Kidney tubule cell (primary cell): ENCODE measurements at regions not wholly inside any gene's neighbourhood (a gene's known extent, or its start where the extent isn't known, plus 50 kb on each side); places are given as distances from the start of the nearest gene placed in this dataset.

ENCODE experiments used
- DNase-seq: peaks from one replicate; pipeline ENCODE4 v3.0.0-alpha.2; 2018; ENCODE audit warnings: low spot score

DNA sequence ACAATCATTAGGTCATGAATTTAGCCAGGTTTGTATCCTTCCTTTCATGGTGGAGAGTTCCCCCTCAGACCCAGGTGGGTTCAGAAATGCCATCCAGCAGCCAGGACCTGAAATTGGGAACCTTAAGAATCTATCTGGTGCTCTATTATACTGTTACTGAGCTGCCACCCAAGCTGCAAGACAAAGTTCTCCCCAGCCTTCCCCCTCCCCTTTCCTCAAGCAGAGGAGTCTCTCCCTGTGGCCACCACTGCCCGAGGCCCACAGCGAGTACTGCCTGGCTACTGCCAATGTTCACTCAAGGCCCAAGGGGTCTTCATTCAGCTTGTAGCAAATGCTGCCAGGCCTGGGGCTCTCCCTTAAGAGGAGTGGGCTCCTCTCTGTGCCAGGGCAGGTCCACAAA, 133.8 kb downstream of the TMEM38B start:
- no peak for DNase-seq

DNA sequence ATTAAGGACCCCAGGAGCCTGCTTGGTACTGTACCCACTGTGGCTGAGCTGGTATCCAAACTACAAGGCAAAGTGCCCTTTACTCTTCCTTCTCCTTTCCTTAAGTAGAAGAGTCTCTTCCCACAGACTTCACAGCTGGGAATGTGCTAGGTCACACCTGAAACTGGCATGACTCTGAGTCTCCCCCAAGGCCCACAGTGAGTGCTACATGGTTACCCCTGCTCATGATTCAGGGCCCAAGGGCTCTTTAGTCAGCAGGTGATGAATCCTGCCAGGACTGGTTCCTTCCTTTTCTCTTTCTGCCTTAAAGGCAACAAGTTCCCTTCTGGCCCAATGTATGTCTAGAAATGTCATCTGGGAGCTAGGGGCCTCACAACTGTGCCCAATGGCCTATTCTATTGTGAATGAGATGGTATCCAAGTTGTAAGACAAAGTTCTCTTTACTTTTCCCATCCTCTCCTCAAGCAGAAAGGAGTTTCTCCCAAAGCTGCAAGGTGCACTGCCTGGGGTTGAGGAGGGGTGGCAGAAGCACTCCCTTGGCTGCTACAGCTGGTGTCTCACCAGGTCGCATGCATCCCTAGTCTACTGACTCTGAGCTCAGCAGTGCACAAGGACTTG, 134.4 kb downstream of the TMEM38B start:
- DNase-seq: peak; percentile 61

DNA sequence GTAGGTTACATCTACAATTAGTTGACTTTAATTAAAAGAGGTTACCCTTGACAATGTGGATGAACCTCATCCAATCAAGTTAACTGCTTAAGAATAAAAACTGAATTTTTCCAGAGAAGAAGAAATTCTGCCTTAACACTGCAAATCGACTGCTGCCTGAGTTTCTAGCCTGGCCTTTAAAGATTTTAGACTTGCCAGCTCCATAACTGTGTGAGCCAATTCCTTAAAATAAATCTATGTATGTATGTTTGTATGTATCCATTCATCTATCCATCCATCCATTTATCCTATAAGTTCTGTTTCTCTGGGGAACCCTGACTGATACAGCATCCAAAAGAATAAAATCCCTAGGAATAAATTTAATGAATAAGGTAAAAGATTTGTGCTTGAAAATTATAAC, 136.1 kb downstream of the TMEM38B start:
- no peak for DNase-seq

DNA sequence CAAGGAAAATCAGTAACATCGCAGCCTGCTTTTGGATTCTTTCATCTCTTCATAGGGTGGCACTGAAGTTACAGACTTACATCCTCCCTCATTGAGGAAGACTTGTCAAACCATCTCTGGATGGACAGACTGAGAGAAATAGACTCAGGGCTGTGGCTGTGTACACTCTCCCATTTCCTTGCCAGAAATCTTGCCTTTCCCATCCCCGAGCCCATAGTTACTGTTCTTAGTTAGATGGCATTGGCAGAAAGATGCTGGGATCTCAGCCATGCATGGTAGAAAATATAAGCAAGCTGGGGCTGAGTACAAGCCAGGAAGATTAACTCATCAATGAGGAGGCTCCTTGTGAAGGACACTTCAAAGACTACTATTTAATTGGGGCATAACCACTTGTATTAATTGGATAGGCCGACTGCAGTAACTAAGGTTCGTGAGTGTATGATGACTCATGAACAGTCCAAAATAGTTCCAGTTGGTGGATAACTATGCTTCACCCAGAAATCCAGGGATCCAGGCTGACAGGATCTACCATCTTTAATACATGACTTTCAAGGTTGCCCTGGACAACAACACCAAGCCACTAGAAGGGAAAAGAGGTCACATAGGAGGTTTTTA, 137.9 kb downstream of the TMEM38B start:
- DNase-seq: peak; percentile 2

DNA sequence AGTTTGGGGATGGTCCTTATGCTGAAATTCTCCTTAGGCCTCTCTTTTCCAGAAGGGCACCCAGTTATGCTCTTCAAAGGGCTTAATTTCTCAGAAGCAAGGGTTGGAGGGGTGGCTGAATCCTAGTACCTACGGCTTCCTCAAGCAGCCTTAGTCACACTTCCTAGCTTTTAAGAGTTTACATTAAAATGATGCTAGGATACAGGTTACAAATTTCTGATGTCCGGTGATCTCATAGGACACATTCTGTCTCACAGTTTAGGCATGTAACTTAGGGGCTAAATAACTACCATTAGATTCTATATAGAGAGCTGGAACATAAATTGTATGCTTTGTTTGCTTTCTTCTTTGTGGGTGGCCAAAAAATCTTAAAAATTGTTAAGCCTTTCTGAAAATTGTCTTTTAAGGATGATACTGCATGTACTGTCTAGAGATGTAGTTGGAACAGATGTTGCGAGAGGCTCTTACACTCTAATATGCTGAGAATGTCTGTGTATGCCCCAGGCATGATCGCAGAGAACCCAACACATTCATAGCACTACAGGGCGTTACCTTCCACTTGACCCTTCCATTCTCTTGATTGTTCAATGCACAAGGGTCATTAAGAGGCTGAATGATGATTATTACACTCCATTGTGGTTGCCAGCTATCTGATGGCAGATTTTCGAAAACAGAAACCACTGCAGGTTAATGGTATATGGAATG, 139.1 kb downstream of the TMEM38B start:
- no peak for DNase-seq

DNA sequence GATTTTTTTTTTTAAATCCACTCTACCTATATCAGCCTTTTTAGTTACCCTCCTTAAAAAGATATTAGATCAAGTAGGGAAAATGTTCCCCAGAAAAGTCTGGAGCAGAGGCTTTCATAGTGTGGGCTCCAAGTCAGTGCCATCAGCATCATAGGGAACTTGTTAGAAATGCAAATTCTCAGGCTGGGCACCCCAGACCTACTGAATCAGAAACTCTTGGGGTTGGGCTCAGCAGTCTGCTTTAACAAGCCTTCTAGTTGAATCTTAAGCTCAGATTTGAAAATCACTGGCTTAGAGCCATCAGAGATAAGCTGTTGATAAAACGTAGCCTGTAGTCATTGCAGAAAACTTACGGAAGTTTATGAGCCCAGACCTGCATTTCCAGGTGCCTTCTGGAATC, 140.1 kb downstream of the TMEM38B start:
- no peak for DNase-seq

DNA sequence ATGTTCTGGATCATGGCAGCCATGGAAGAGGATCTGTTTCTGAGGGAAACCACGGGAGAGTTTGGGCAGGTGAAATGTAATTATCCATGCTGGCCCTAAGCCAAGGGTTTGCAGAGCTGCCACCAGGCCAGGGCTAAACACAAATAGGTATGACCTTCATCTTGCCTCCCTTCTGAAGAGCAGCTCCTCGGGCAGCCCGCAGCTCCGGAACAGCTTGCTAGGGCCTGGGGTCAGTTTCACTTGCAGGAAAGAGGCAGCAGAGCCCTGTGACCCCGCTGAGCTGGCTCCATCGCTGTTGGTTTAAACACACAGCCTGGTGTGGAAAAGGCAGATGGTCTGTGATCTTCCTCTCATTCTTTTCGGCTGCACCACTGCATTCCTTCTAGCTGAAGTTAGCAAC, 141.4 kb downstream of the TMEM38B start:
- DNase-seq: no peak

DNA sequence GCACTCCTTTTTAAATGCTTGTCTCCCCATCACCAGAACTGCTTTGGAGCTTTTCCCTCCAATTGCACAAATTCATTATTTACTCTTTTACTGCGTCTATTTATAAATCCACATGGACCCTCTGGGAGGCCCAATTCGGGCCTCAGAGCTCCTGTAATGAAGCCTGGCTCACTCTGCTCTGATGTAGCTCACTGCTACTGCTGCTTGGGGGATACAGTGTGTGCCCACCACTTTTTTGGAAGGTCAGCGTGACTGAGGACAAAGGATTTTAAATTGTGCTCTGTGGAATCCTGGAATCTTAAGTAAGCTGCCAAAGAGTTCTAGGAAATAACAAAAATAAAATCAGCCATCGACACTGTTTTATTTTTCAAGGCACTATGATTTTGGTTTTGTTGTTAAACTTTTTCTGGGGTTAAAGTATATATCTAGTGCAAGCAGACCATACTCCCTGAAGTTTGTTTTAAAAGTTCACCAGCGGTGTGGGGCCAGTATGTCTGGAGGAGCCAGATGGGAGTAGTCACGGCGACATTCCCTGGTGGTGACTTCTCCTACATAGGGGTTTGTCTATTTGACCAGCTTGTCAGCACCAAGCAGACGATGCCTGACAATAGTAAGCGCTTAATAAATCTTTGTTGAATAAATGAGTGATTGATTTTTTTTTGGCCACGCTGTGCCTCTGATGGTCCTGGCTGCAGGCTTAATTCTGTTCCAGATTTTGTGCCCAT, 142.8 kb downstream of the TMEM38B start:
- DNase-seq: no peak

DNA sequence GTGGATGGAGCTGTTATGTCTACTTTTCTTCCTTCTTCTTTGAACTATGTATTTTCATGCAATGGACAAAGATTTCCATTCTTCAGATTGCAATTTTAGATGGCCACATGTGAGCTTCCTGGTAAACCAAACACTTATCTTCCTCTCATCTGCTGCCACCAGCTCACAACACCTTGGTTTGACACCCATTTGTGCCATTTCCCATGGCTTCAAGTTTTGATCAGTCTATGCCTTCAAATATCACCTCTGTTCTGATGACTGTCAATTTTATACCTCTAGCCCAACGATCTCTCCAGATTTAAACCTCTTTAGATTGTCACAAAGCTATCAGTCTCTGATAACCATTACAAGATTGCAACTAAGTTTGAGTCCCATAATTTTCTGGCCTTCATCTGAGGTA, 147.2 kb downstream of the TMEM38B start:
- DNase-seq: no peak

DNA sequence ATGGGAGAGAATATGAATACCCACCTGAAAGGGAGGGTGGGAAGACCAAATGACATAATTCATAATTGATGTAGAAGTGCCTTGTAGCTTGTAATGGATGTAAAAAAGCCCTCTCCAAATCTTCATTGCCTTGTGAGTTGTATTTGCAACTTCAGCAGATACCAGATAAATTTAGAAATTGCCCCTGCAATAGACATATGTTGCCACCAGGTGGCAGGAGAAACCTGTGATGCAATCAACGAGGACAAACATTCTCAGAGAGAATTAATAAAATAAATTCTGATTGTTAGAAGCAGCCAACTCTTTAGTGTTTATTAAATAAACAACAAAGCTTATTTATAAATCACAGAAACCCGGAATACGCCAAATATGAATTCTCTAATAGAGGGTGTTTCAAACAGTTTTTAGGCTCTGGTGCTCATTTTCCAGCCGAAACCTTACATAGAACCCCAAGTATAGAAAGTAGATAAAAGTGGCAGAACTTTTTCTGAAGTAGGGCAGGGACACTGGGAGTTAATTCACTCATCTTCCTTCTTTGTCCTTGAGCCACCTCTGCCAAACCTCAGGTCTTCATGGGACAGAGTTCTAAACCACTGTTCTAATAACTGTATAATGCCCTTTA, 147.8 kb downstream of the TMEM38B start:
- DNase-seq: peak; percentile 50

DNA sequence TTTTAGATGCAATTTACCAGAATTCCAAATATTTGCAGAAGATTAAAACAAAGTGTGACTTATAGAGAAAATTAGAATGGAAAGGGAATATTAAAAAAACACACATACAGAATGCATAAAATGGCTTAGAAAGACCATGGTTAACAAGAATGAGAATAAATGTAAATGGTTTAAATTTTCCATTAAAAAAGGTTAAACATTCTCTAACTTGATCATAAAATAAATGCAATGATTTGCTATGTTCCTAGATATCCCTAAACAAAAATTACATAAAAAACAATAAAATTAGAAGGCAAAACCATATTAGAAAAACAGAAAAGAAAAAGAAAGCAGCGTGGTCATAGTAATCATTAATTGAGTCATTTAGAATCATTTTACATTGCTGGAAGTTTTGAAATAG, 152.5 kb downstream of the TMEM38B start:
- no peak for DNase-seq

DNA sequence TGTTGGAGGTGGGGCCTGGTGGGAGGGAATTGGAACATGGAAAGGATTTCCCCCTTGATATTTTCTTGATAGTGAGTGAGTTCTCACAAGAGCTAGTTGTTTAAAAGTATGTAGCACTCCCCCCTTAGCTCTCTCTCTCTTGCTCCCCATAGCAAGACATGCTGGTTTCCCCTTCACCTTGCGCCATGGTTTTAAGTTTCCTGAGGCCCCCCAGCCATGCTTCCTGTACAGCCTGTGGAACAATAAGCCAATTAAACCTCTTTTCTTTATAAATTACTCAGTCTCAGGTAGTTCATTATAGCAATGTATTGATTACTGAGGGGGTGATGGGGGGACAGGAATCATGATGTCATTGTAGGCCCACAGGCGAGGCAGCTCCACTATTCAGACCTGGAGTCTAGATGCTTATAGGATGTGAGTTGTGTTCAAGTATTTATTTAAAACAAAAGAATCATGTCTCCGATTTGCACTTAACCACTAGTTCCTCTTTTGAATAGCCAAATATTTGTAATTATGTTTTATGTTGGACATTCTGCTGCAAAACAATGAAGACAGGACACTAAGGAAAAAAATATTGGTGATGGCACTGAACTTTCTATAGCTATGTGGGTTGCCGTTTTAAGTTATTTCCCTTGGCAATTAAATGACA, 156.6 kb downstream of the TMEM38B start:
- no peak for DNase-seq

DNA sequence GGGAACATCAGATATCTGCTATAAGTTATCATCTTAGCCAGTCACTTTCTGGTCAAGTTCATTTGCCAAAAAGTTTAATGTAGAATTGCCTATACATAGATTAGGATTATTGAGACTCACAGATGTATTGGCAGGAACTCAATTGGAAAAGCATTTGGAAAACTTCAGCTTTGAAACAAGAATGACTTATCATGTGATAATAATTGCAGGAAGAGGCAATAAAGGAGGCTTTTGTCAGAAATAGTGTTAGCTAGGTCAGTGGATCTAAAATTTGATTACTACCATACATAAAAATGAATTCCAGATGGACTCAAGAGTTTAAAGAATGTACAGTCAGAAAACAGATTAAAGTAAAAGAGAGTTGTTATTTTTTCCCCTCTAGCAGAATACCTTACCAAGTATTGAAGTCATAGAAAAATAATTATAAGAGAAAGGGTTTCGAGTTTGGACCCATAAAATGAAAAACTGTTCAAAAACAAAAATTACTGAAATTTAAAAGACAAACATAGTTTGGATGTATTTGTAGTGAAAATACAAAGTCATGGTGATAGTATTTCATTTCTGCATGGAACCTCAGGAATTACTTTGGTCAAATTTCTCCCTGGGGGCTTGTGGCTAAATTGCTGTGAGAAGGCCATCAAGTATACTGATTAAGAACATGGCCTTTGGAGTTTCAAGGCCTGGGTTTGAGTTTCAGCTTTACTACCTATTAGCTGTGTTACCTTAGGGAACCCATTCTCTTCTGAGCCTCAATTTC, 159.9 kb downstream of the TMEM38B start:
- no peak for DNase-seq

DNA sequence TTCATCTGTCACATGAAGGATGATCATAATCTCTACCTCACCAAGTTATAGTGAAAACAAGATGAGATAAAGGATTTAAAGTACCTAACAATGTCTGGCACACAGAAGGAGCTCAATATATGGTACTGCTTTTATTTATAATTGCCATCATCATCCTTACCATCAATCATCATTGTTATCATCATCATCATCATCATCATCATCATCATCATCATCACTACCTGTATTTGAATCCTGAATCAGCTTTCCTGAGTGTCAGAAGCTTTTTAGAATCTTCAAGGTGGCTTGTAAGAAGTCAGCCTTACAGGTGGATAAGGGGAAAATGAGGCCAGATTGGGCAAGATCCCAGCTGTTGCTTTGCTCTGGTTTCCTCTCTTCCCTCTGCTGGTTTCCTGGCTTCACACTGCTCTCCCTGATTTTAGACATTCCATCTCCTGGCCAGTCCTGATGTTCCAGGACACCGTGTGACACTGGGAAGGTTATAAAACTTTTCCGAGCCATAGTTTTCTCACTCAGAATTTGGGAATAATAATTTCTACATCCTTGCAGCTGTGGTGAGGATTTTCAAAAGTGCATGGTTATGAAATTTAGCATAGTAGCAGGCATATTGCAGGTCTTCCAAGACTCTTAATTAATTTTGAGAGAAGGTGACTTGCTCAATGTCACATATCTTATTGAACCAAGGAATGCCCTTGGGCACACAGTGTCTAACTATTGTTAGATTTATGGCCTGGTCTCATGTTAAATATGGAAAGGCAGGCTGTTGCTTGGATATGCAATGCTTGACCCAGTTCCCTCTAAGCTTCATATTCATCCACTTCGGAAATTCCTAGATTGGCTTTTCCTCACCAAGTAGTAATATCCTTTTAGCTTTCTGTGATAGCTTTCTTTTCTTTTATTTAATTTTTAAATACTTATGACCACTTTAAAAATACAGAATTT, 160.7 kb downstream of the TMEM38B start:
- DNase-seq: no peak

DNA sequence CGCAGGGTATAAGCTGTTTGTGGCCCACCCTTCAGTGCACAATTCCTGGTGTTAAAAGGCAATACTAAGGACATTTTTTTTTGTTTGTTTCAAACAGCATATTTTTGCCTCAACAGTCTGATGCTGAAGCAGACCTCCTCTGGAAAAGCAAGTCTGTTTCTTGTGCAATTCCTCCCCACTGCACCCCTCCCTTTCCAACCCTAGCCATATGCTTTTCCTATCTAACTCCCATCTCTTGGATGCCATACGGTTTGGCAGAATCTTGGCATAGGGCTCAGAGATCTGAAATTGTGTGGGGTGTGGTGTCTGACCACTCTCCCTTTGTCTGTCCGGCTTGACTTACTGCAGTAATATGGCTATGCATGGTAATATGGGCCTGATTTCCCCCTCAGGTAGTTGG, 161.6 kb downstream of the TMEM38B start:
- no peak for DNase-seq

DNA sequence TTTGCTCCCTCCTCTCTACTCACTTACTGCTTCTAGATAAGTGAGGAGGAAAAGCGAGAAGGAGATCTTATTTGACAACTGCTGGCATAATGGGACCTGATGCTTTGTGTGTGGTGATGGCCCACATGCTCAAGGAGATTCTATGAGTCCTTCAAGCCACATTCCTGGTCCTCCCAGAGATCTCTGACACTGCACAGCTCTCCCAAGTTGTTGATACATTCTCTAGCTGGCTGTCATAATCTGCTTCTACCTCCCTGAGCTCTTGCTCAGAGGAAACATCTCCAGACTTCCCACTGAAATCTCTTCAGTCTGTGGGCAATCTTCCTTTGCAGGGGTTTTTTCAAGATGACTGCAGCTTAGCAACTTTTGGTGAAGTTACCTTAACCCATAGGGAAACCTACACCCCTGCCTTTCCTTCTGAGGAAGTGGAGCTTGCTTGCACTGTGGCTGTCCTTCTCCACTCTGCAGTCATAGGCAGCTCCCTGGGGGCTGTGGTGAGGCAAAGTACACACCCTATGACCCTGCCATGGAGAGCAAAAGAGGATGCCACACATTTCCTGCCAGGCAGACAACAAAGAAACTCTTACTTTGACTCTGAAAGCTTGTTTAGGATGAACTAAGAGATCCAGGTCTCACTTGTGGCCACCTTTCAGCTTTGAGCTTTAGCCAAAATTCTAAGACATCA, 163.8 kb downstream of the TMEM38B start:
- no peak for DNase-seq

DNA sequence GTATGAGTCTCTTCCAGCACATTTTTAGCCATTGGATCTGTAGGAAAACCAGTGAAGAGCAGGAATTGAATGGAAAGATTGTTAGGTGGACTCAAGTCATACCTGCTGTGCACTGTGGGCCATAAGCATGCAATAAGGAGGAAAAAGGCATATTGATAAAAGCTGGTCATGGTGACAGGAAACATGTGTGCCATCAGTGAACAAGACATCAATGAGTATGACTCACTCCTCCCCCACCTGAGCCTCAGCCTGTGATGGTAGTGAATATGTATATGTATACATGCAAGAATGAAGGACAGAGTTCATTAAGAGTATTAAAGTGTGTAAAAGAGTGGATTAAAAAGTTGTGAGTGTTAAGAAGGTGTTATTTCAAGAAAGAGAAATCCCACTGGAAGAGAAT, 164.5 kb downstream of the TMEM38B start:
- no peak for DNase-seq

DNA sequence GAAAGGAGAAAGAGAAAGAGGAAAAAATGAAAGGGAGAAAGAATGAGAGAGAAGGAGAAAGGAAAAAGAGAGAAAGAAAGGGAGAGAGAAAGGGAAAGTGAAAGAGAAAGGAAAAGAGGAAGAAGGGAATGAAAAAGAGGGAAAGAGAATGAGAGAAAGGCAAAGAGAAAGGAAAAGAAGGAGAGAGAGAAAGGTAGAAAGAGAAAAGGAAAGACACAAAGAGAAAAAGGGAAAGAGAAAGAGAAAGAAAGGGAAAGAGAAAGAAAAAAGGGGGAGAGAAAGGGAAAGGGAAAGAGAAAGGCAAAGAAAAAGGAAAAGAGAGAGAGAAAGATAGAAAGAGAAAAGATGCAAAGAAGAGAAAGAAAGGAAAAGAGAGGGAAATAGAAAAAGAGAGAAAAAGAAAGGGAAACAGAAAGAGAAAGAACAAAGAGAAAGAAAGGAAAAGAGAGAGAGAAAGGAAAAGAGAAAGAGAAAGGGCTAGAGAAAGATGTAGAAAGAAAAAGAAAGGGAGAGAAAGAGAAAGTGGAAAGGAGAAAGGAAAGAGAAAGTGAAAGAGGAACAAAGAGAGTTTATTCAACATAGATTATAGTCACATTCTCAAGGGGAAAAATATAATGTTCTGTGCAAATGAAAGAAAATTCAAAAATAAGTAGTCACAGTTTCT, 165.2 kb downstream of the TMEM38B start:
- DNase-seq: no peak

DNA sequence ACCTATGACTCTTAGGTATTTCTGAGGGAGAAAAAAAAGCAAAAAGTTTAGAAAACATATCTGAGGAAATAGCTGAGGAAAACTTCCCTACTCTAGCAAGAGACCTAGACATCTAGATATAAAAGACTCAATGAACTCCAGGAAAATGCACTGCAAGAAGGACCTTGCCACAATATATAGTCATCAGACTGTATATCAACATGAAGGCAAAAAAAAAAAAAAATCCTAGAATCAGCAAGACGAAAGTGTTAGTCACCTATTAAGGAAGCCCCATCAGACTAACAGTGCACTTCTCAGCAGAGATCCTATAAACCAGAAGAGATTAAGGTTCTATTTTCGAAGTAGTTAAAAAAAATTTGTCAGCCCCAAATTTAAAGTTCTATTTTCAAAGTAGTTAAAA, 166.2 kb downstream of the TMEM38B start:
- no peak for DNase-seq
